ENCODE measurements at regions not wholly inside any gene's neighbourhood (a gene's known extent, or its start where the extent isn't known, plus 50 kb on each side); places are given as distances from the start of the nearest gene placed in this dataset.

DNA sequence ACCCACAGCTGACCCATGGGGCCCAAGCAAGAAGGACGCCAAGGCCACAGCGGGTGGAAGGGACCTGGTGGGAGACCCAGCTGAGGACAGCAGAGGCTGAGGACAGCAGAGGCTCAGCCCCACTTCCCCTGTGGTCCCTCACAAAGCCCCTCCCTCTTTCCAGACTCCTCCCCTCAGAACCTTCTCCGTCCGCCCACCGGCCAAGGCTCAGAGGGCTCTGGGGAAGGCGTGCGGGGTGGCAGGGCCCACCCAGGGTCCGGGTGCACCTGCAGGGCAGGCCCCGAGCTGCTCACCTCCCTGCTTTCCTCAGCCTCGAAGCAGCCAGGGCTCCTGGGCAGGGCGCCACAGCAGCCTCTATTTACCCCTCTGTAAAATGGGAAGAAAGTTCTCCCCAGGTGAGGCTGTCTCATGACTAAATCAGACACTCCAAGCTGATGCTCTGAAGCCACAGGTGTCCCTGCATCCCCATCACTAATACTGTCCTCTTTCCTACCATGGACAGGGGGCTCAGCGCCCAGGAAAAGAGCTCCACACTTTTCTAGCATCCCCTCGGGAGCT, 137.9 kb upstream of the PPP1R26 start:
- POLR2A ChIA-PET (ENCODE audit: unreplicated experiment) = no interaction called here
- no peak overlapping the region for H3K4me2 ChIP-seq (ENCODE audit: low read depth, low read length)
- no TSS peak for BruUV-seq (replicated peaks)
- no peak overlapping the region for H2BK5ac ChIP-seq (ENCODE audit: low read depth, low read length, poor library complexity, severe bottlenecking)
- no peak overlapping the region for H3K9ac ChIP-seq (ENCODE audit: low read depth, low read length)
- H3K36me3 ChIP-seq (ENCODE audit: control insufficient read depth, insufficient read depth, low read length) = no peaks in the 10 kb centered on the region
- H2AFZ ChIP-seq (replicated peaks; ENCODE audit: low read length, poor library complexity) = no peak overlapping the region
- H2BK15ac ChIP-seq (ENCODE audit: low read depth, low read length) = no peak overlapping the region
- H4K8ac ChIP-seq (ENCODE audit: low read depth in 2 of 2, low read length in 2 of 2) = no peak overlapping the region
- H2BK120ac ChIP-seq (ENCODE audit: low read depth, low read length) = no peak overlapping the region
- no peak overlapping the region for H4K91ac ChIP-seq (ENCODE audit: insufficient read depth, low read depth, low read length)
- ATAC-seq (ENCODE audit: low read depth) (no peak), DNase-seq (no peak)
- peaks cover 8% of the 10 kb centered on the region for H3K9me3 ChIP-seq (ENCODE audit: control insufficient read depth, insufficient read depth, low read length)
- H3K14ac ChIP-seq (replicated peaks; ENCODE audit: low read depth, low read length) = no peak overlapping the region
- H2BK20ac ChIP-seq (ENCODE audit: low read depth, low read length) = no peak overlapping the region
- H3K9me1 ChIP-seq (ENCODE audit: insufficient read depth, low read length) = no peaks in the 10 kb centered on the region
- H2AK5ac ChIP-seq (ENCODE audit: low read depth, low read length) = no peak overlapping the region
- no peak overlapping the region for H3K23ac ChIP-seq (ENCODE audit: low read depth, low read length)
- no peaks in the 10 kb centered on the region; the same call in 1 of the 2 replicates for H3K27me3 ChIP-seq (ENCODE audit: control insufficient read depth, insufficient read depth, low read length)
- H3K4ac ChIP-seq (ENCODE audit: low read depth, low read length) = no peak overlapping the region
- dilution Hi-C loops (cut with HindIII; ENCODE audit: low sequenced_read_pairs, unreplicated experiment) (no loop called here), intact Hi-C loops (cut with micrococcal nuclease) (no loop called here), in situ Hi-C loops (cut with MboI; ENCODE audit: low sequenced_read_pairs) (no loop called here)
- no peaks in the 10 kb centered on the region for H3K4me1 ChIP-seq (ENCODE audit: control insufficient read depth, insufficient read depth, low read length)
- no peak overlapping the region for H2AK9ac ChIP-seq (replicated peaks; ENCODE audit: low read depth, low read length, poor library complexity)
- no peak overlapping the region for H3K27ac ChIP-seq (ENCODE audit: insufficient read depth, low read length)
- no peak overlapping the region for H3K18ac ChIP-seq (ENCODE audit: low read depth, low read length)
- no peak overlapping the region for H3K4me3 ChIP-seq (ENCODE audit: insufficient read depth, low read depth, low read length)
- H3K79me1 ChIP-seq (ENCODE audit: low read depth in 1 of 2, low read length in 2 of 2) = no peaks in the 10 kb centered on the region
- WGBS, 2 experiments (ENCODE audit: extremely low coverage in 2 of 2, insufficient read length in 1 of 2) = no CpG with 5 or more reads among the region's 13 CpGs
- CTCF ChIA-PET = no interaction called here
- no peak overlapping the region for H4K5ac ChIP-seq (ENCODE audit: low read depth, low read length)
- H3K56ac ChIP-seq (ENCODE audit: extremely low read depth, insufficient read depth, low read length) = no peak overlapping the region
- TF ChIP-seq FOS (IDR thresholded peaks at IDR 0.05; ENCODE audit: low read depth, low read length) (no peak), CHD1 (IDR thresholded peaks at IDR 0.05; ENCODE audit: low read depth, low read length) (no peak), RAD21 (IDR thresholded peaks at IDR 0.05; ENCODE audit: low read length) (no peak), SMC3 (IDR thresholded peaks at IDR 0.05; ENCODE audit: low read depth, low read length) (no peak), MAZ (IDR thresholded peaks at IDR 0.05; ENCODE audit: borderline replicate concordance, low read depth, low read length) (no peak), CEBPB (IDR thresholded peaks at IDR 0.05; ENCODE audit: low read depth, low read length) (no peak), POLR2A (IDR thresholded peaks at IDR 0.05; ENCODE audit: low read depth, low read length) (no peak), BHLHE40 (IDR thresholded peaks at IDR 0.05; ENCODE audit: low read depth, low read length) (no peak), RFX5 (IDR thresholded peaks at IDR 0.05; ENCODE audit: low read depth, low read length) (no peak)
- TF ChIP-seq, protein P1, sequence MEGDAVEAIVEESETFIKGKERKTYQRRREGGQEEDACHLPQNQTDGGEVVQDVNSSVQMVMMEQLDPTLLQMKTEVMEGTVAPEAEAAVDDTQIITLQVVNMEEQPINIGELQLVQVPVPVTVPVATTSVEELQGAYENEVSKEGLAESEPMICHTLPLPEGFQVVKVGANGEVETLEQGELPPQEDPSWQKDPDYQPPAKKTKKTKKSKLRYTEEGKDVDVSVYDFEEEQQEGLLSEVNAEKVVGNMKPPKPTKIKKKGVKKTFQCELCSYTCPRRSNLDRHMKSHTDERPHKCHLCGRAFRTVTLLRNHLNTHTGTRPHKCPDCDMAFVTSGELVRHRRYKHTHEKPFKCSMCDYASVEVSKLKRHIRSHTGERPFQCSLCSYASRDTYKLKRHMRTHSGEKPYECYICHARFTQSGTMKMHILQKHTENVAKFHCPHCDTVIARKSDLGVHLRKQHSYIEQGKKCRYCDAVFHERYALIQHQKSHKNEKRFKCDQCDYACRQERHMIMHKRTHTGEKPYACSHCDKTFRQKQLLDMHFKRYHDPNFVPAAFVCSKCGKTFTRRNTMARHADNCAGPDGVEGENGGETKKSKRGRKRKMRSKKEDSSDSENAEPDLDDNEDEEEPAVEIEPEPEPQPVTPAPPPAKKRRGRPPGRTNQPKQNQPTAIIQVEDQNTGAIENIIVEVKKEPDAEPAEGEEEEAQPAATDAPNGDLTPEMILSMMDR (conservative IDR thresholded peaks at IDR 0.05; ENCODE audit: low read depth, low read length) = no peak
- TF ChIP-seq, protein P2, sequence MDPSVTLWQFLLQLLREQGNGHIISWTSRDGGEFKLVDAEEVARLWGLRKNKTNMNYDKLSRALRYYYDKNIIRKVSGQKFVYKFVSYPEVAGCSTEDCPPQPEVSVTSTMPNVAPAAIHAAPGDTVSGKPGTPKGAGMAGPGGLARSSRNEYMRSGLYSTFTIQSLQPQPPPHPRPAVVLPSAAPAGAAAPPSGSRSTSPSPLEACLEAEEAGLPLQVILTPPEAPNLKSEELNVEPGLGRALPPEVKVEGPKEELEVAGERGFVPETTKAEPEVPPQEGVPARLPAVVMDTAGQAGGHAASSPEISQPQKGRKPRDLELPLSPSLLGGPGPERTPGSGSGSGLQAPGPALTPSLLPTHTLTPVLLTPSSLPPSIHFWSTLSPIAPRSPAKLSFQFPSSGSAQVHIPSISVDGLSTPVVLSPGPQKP (IDR thresholded peaks at IDR 0.05; ENCODE audit: borderline replicate concordance, low read depth, low read length) = no peak
- no peaks in the 10 kb centered on the region for H4K20me1 ChIP-seq (ENCODE audit: insufficient read depth, low read length)

Measured in IMR-90 (cell line).